ENCODE measurements at regions not wholly inside any gene's neighbourhood (a gene's known extent, or its start where the extent isn't known, plus 50 kb on each side); places are given as distances from the start of the nearest gene placed in this dataset.
"Not testable (repeated sequence)": the region's sequence is repeated elsewhere in the genome, so short reads cannot be mapped to it uniquely, and the experiment has no call there.

GRCh38 chr11:71169313-71169712 is 83.1 kb downstream of the SHANK2 start:
- TF ChIP-seq MYC (IDR thresholded peaks at IDR 0.05; ENCODE audit: low read depth, low read length), result no peak
- TF ChIP-seq CTCF (IDR thresholded peaks at IDR 0.05; ENCODE audit: low read depth, low read length), result no peak
- no peak for TF ChIP-seq MAX (IDR thresholded peaks at IDR 0.05; ENCODE audit: low read depth, low read length)
- no peak for TF ChIP-seq POLR2A (IDR thresholded peaks at IDR 0.05; ENCODE audit: extremely low read depth, insufficient read length)
- no peak overlapping the region for H3K4me3 ChIP-seq (ENCODE audit: low read depth, low read length)
- DNase-seq (ENCODE audit: low read depth), result no peak

GRCh38 chr11:71167814-71168213 is 84.6 kb downstream of the SHANK2 start:
- DNase-seq (ENCODE audit: low read depth), result not testable (repeated sequence)

GRCh38 chr11:71165771-71166170 is 86.6 kb downstream of the SHANK2 start:
- no peak for DNase-seq (ENCODE audit: low read depth)
- no peak for TF ChIP-seq CTCF (IDR thresholded peaks at IDR 0.05; ENCODE audit: low read depth, low read length)
- no peak for TF ChIP-seq MYC (IDR thresholded peaks at IDR 0.05; ENCODE audit: low read depth, low read length)
- no peak for TF ChIP-seq MAX (IDR thresholded peaks at IDR 0.05; ENCODE audit: low read depth, low read length)
- H3K4me3 ChIP-seq (ENCODE audit: low read depth, low read length), result no peak overlapping the region

More at GRCh38 chr11:71167814-71168213, 84.6 kb downstream of the SHANK2 start:
- not testable (repeated sequence) for H3K4me3 ChIP-seq (ENCODE audit: low read depth, low read length)

GRCh38 chr11:71164621-71165020 is 87.8 kb downstream of the SHANK2 start:
- H3K4me3 ChIP-seq (ENCODE audit: low read depth, low read length), result no peak overlapping the region
- TF ChIP-seq POLR2A (IDR thresholded peaks at IDR 0.05; ENCODE audit: extremely low read depth, insufficient read length) (no peak), MYC (IDR thresholded peaks at IDR 0.05; ENCODE audit: low read depth, low read length) (no peak), MAX (IDR thresholded peaks at IDR 0.05; ENCODE audit: low read depth, low read length) (no peak), CTCF (IDR thresholded peaks at IDR 0.05; ENCODE audit: low read depth, low read length) (no peak)
- DNase-seq (ENCODE audit: low read depth), result no peak

- no peak for TF ChIP-seq MAX (IDR thresholded peaks at IDR 0.05; ENCODE audit: low read depth, low read length)
- DNase-seq (ENCODE audit: low read depth), result no peak
- H3K4me3 ChIP-seq (ENCODE audit: low read depth, low read length), result no peak overlapping the region
These were observed 88.2 kb downstream of the SHANK2 start for GRCh38 chr11:71164186-71164585.

- DNase-seq (ENCODE audit: low read depth), result no peak
- no peak overlapping the region for H3K4me3 ChIP-seq (ENCODE audit: low read depth, low read length)
- TF ChIP-seq CTCF (IDR thresholded peaks at IDR 0.05; ENCODE audit: low read depth, low read length) (no peak), POLR2A (IDR thresholded peaks at IDR 0.05; ENCODE audit: extremely low read depth, insufficient read length) (no peak), MAX (IDR thresholded peaks at IDR 0.05; ENCODE audit: low read depth, low read length) (no peak), MYC (IDR thresholded peaks at IDR 0.05; ENCODE audit: low read depth, low read length) (no peak)
These were observed 89.0 kb downstream of the SHANK2 start for GRCh38 chr11:71163371-71163770.

- TF ChIP-seq MYC (IDR thresholded peaks at IDR 0.05; ENCODE audit: low read depth, low read length) (no peak), CTCF (IDR thresholded peaks at IDR 0.05; ENCODE audit: low read depth, low read length) (no peak), POLR2A (IDR thresholded peaks at IDR 0.05; ENCODE audit: extremely low read depth, insufficient read length) (no peak), MAX (IDR thresholded peaks at IDR 0.05; ENCODE audit: low read depth, low read length) (no peak)
- no peak overlapping the region for H3K4me3 ChIP-seq (ENCODE audit: low read depth, low read length)
- DNase-seq (ENCODE audit: low read depth), result no peak
These were observed 93.4 kb downstream of the SHANK2 start for GRCh38 chr11:71158936-71159335.

- H3K4me3 ChIP-seq (ENCODE audit: low read depth, low read length); DNase-seq (ENCODE audit: low read depth): not testable (repeated sequence)
These were observed 94.7 kb downstream of the SHANK2 start for GRCh38 chr11:71157676-71158075.

All from NB4 (cell line).